GM12892 (cell line): ENCODE measurements at regions not wholly inside any gene's neighbourhood (a gene's known extent, or its start where the extent isn't known, plus 50 kb on each side); places are given as distances from the start of the nearest gene placed in this dataset.

ENCODE experiments used
- DNase-seq: peaks from one replicate; pipeline ENCODE4 v3.0.0; 2011; ENCODE audit not compliant: insufficient read length
- FAIRE-seq: peaks from 2 replicates; lab custom pipeline; 2011; peaks lifted over from hg19 to GRCh38; lab: Jason Lieb, UNC
- POLR2A ChIP-seq: IDR thresholded peaks from 2 replicates; pipeline ENCODE4 v1.6.1; 2011; ENCODE audit warnings: low read depth, low read length, control low read depth
- POLR2AphosphoS5 ChIP-seq: IDR thresholded peaks from 2 replicates; pipeline ENCODE4 v1.6.1; 2011; ENCODE audit warnings: low read depth, low read length, control low read depth
- TAF1 ChIP-seq: IDR thresholded peaks from 2 replicates; pipeline ENCODE4 v1.6.1; 2011; ENCODE audit warnings: low read depth, mild to moderate bottlenecking, control low read depth, low read length, borderline replicate concordance

- TF ChIP-seq POLR2A (no peak), POLR2AphosphoS5 (no peak), TAF1 (no peak)
- DNase-seq (no peak), FAIRE-seq (no peak)
Observed at GRCh38 chr7:106524690-106525059, 136.3 kb downstream of the CCDC71L start.

DNA sequence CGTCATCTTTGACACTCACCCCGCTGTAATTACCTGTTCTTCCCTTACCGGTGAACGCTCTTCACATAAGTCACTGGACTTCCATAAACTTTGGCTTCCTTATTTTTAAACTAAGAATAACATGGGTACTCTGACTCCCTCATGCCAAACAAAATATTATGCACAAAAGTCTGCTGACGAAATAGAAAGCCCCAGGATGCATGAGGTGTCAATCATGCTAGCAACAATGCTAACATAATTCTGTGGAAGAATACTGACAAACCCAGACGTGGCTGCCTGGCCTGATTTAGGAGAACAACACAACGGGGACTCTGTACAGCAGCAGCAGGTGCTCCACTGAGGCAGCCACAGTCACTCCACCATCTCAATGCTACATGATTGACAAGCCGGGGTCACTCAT, 137.5 kb downstream of the CCDC71L start:
- FAIRE-seq (no peak), DNase-seq (no peak)
- TF ChIP-seq POLR2A (no peak), POLR2AphosphoS5 (no peak), TAF1 (no peak)

- TF ChIP-seq TAF1 (no peak), POLR2A (no peak), POLR2AphosphoS5 (no peak)
- FAIRE-seq (no peak), DNase-seq (no peak)
Observed at GRCh38 chr7:106522696-106523095, 138.3 kb downstream of the CCDC71L start.

DNA sequence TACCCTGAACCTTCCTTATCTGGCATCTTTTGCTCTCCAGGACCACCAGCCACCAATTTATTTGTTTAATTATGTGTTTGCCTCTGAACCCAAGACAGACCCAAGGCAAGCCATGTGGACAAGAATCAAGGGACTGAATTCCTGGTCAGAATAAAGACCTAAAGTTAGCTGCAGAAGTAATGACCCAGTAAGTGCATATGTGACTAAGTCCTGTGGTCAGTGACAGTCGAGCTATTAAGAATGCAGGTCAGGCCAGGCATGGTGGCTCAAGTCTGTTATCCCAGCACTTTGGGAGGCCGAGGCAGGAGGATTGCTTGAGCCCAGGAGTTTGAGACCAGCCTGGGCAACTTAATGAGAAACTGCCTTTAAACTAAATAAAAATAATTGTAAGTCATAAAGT, 139.4 kb downstream of the CCDC71L start:
- DNase-seq (no peak), FAIRE-seq (no peak)
- no peak for TF ChIP-seq TAF1
- no peak for TF ChIP-seq POLR2AphosphoS5
- no peak for TF ChIP-seq POLR2A

GRCh38 chr7:106520962-106521514, 139.9 kb downstream of the CCDC71L start:
- TF ChIP-seq POLR2A (no peak), POLR2AphosphoS5 (no peak), TAF1 (no peak)
- FAIRE-seq (no peak), DNase-seq (no peak)

DNA sequence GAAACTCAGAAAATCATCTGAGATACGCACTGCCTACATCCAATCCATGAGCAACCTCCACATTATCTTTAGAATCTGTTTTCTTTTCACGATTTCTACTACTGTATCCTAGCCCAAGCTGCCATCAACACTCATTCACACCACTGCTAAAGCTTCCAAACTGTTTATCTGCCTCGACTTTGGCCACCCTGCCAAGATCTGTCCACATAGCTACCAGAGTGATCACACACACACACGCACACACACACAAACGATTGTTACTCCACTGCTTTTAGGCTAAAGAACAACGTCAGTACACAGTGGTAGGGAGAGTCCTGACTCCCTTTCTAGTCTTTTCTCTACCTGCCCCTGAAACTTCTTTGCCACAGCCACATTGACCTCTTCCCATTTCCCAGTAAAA, 142.0 kb downstream of the CCDC71L start:
- FAIRE-seq (no peak), DNase-seq (no peak)
- TF ChIP-seq POLR2AphosphoS5, result no peak
- no peak for TF ChIP-seq POLR2A
- TF ChIP-seq TAF1, result no peak

- FAIRE-seq (no peak), DNase-seq (no peak)
- no peak for TF ChIP-seq POLR2A
- TF ChIP-seq TAF1, result no peak
- no peak for TF ChIP-seq POLR2AphosphoS5
Observed at GRCh38 chr7:106518239-106518638, 142.7 kb downstream of the CCDC71L start.

DNA sequence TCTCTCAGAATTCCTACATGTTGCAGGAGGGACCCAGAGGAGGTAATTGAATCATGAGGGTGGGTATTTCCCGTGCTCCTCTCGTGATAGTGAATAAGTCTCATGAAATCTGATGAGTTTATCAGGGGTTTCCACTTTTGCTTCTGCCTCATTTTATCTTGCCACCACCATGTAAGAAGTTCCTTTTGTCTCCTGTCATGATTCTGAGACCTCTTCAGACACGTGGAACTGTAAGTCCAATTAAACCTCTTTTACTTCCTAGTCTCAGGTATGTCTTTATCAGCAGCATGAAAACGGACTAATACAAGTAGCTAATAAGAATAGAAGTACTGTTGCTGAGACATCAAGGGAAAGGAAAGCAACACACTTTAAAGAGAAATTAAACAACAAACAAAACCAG, 143.4 kb downstream of the CCDC71L start:
- TF ChIP-seq POLR2AphosphoS5 (no peak), TAF1 (no peak), POLR2A (no peak)
- no peak for FAIRE-seq
- DNase-seq, result no peak

DNA sequence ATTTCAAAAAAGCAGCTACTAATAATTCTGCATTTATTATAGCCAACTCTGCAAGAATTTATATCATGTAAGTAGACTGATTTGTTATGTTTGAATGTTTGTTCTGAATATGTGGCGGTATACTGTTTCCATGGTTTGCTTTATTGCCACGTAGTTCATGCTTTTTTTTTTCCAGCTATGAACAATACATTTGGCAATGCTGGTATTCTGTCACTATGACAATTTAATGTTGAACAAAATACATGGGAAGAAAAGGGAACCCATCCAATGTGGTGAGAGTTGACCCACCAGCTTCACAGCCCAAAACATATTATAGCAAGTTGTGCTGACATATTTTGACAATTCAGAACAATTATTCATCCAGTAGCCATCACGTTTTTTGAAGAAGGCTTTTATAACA, 145.6 kb downstream of the CCDC71L start:
- TF ChIP-seq TAF1 (no peak), POLR2AphosphoS5 (no peak), POLR2A (no peak)
- FAIRE-seq (no peak), DNase-seq (no peak)

DNA sequence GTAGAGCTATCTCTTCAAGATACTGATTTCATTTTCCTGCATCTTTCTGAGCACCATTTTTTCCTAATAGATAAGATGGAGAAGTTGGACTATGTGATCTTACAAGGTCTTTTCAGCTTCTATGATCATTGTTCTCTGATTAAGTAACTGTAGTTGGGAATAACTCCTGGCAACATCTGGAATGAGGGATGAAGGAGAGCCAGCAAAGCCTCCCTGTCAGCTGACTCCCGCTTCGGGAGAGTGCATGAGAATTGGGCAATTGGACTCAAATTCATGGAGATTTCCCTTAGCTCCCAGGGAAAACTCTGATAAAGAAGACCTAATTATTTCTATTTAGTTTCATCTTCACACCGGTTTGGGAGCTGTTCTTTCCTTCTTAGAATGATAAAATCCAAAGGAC, 146.1 kb downstream of the CCDC71L start:
- TF ChIP-seq TAF1, result no peak
- TF ChIP-seq POLR2AphosphoS5, result no peak
- no peak for TF ChIP-seq POLR2A
- no peak for DNase-seq
- FAIRE-seq, result no peak

DNA sequence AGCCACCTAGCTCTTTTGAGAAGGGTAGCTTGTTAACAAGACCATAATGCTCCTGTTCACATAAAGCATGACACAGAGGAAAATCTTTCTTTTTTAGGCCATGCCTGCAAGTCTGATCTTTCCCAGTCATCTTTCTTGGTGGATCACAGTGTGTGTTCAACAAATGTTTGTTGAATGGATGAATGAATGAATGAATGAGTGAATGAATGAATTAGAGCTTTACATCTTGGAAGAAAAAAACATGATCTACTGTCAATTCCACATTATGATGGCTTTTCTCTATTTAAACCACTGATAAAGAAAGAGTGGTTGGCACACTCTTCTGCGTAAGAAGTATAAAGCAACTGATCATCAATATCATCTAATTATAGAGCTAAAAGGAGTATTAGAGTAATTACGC, 148.7 kb downstream of the CCDC71L start:
- no peak for DNase-seq
- FAIRE-seq, result no peak
- no peak for TF ChIP-seq POLR2A
- no peak for TF ChIP-seq POLR2AphosphoS5
- no peak for TF ChIP-seq TAF1

DNA sequence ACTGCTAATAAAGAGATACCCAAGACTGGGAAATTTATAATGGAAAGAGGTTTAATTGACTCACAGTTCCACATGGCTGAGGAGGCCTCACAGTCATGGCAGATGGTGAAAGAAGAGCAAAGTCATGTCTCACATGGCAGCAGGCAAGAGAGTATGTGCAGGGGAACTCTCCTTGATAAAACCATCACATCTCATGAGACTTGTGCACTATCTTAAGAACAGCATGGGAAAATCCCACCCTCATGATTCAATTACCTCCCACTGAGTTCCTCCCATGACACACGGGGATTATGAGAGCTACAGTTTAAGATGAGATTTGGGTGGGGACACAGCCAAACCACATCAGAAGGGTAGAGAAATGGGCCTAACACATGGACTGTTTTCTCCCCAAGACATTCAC, 156.3 kb downstream of the CCDC71L start:
- FAIRE-seq (no peak), DNase-seq (no peak)
- TF ChIP-seq TAF1 (no peak), POLR2A (no peak), POLR2AphosphoS5 (no peak)
